Caco-2 (cell line): ENCODE measurements at regions not wholly inside any gene's neighbourhood (a gene's known extent, or its start where the extent isn't known, plus 50 kb on each side); places are given as distances from the start of the nearest gene placed in this dataset.

ENCODE experiments used
- BruUV-seq: library from RNA; stranded (reverse); fragments of 400-500 nt; replicated peaks from 2 replicates; lab custom pipeline; 2021; lab: Mats Ljungman, UMichigan
- CTCF ChIA-PET: fragments of 300-600 bp; sonication (Branson Sonifier 250); formaldehyde crosslinking; loops from one replicate; lab custom pipeline; 2022; ENCODE audit warnings: antibody characterized with exemption; lab: Charles Lee
- POLR2A ChIA-PET: fragments of 300-600 bp; sonication (Branson Sonifier 250); formaldehyde crosslinking; loops from one replicate; lab custom pipeline; 2022; ENCODE audit warnings: antibody characterized with exemption; lab: Charles Lee
- DNase-seq, 2 experiments: peaks; one replicate each; pipeline versions ENCODE4 v3.0.0 to v3.0.0-alpha.2; 2020 to 2022
- H3K27me3 ChIP-seq: replicated peaks from 2 replicates; pipeline ENCODE4 v1.6.0; 2011; ENCODE audit warnings: low read length; ENCODE audit not compliant: control insufficient read depth, insufficient read depth
- H3K36me3 ChIP-seq: 2 replicates; pipeline ENCODE4 v1.5.1; 2011; ENCODE audit warnings: low read length; ENCODE audit not compliant: control insufficient read depth, insufficient read depth
- H3K4me1 ChIP-seq: fragments of 250-450 bp; sonication (Bioruptor Pico); 2 replicates; pipeline ENCODE4 v1.5.1; 2020; ENCODE audit warnings: mild to moderate bottlenecking
- H3K4me3 ChIP-seq: 2 replicates; pipeline ENCODE4 v1.5.1; 2011; ENCODE audit warnings: low read depth, mild to moderate bottlenecking, control low read depth, low read length
- H3K9me3 ChIP-seq: fragments of 250-450 bp; sonication (Bioruptor Pico); 2 replicates; pipeline ENCODE4 v1.5.1; 2020; ENCODE audit warnings: mild to moderate bottlenecking, moderate library complexity
- H3K27ac Mint-ChIP-seq: one replicate; pipeline ENCODE4 v1.8.0; 2022; ENCODE audit warnings: mixed read lengths; ENCODE audit not compliant: unreplicated experiment
- H3K27me3 Mint-ChIP-seq: one replicate; pipeline ENCODE4 v1.8.0; 2022; ENCODE audit warnings: mixed read lengths; ENCODE audit not compliant: insufficient read depth, unreplicated experiment
- H3K36me3 Mint-ChIP-seq: one replicate; pipeline ENCODE4 v1.8.0; 2022; ENCODE audit warnings: mild to moderate bottlenecking, mixed read lengths; ENCODE audit not compliant: insufficient read depth, unreplicated experiment
- H3K4me1 Mint-ChIP-seq: one replicate; pipeline ENCODE4 v1.8.0; 2022; ENCODE audit warnings: low read depth, mixed read lengths; ENCODE audit not compliant: unreplicated experiment
- H3K4me3 Mint-ChIP-seq: one replicate; pipeline ENCODE4 v1.8.0; 2022; ENCODE audit warnings: mild to moderate bottlenecking, moderate library complexity, mixed read lengths; ENCODE audit not compliant: unreplicated experiment
- H3K9me3 Mint-ChIP-seq: one replicate; pipeline ENCODE4 v1.8.0; 2022; ENCODE audit warnings: mixed read lengths; ENCODE audit not compliant: unreplicated experiment
- CTCF ChIP-seq, 2 experiments: fragments of 200-600 bp in 1 of 2; IDR thresholded peaks; 1 replicate in 1 of 2; 2 replicates in 1 of 2; pipeline versions ENCODE4 v1.5.1 to v1.8.0; 2011 to 2022; ENCODE audit warnings: antibody characterized with exemption in 1 of 2, control low read depth in 1 of 2, inconsistent platforms in 1 of 2, low read depth in 1 of 2, low read length in 1 of 2, mild to moderate bottlenecking in 1 of 2, moderate library complexity in 1 of 2; ENCODE audit not compliant: insufficient read depth in 1 of 2, severe bottlenecking in 1 of 2, unreplicated experiment in 1 of 2
- intact Hi-C: fragments of 100-400 bp; cut with micrococcal nuclease; formaldehyde crosslinking; loops from one replicate; pipeline ENCODE4 v1.10.0; 2022; ENCODE audit not compliant: unreplicated experiment

- H3K27ac Mint-ChIP-seq, result peak overlapping the region; percentile 69
- ChIA-PET CTCF (no interaction called here), POLR2A (no interaction called here)
- no peaks in the 10 kb centered on the region for H3K36me3 ChIP-seq
- no peaks in the 10 kb centered on the region for H3K9me3 ChIP-seq
- no peaks in the 10 kb centered on the region for H3K27me3 Mint-ChIP-seq
- no peak overlapping the region for H3K4me3 ChIP-seq
- no peaks in the 10 kb centered on the region for H3K9me3 Mint-ChIP-seq
- no TSS peak for BruUV-seq
- intact Hi-C loops, result loop anchor here (5.0 kb wide), 1 partner anchor 78 kb away; no protein-coding TSS in a partner anchor
- DNase-seq, result no peak
- H3K4me1 Mint-ChIP-seq, result peaks cover 16% of the 10 kb centered on the region
- H3K36me3 Mint-ChIP-seq, result no peaks in the 10 kb centered on the region
- no peak overlapping the region for H3K4me3 Mint-ChIP-seq
- TF ChIP-seq CTCF (IDR thresholded peaks at IDR 0.05; ENCODE audit: insufficient read depth in 1 of 2, low read depth in 1 of 2, low read length in 1 of 2, severe bottlenecking in 1 of 2, unreplicated experiment in 1 of 2), result no peak
- no peaks in the 10 kb centered on the region for H3K27me3 ChIP-seq
- H3K4me1 ChIP-seq, result peaks cover 27% of the 10 kb centered on the region
Measured at GRCh38 chr4:24644983-24645764, 60.8 kb upstream of the DHX15 start.

- Histone ChIP-seq H3K27me3 (no peaks in the 10 kb centered on the region), H3K4me1 (peaks cover 27% of the 10 kb centered on the region), H3K9me3 (no peaks in the 10 kb centered on the region), H3K36me3 (no peaks in the 10 kb centered on the region), H3K4me3 (no peak overlapping the region)
- ChIA-PET CTCF (no interaction called here), POLR2A (no interaction called here)
- no TSS peak for BruUV-seq
- no peak for DNase-seq
- TF ChIP-seq CTCF (IDR thresholded peaks at IDR 0.05; ENCODE audit: insufficient read depth in 1 of 2, low read depth in 1 of 2, low read length in 1 of 2, severe bottlenecking in 1 of 2, unreplicated experiment in 1 of 2), result no peak
- no peak overlapping the region for H3K4me3 Mint-ChIP-seq
- H3K36me3 Mint-ChIP-seq, result no peaks in the 10 kb centered on the region
- H3K9me3 Mint-ChIP-seq, result no peaks in the 10 kb centered on the region
- H3K27me3 Mint-ChIP-seq, result no peaks in the 10 kb centered on the region
- intact Hi-C loops, result no loop called here
- H3K27ac Mint-ChIP-seq, result peak overlapping the region; percentile 69
- peaks cover 16% of the 10 kb centered on the region for H3K4me1 Mint-ChIP-seq
Measured at GRCh38 chr4:24645765-24646550, 61.6 kb upstream of the DHX15 start.

- POLR2A ChIA-PET, result no interaction called here
- H3K4me1 Mint-ChIP-seq, result peaks cover 16% of the 10 kb centered on the region
- no peak overlapping the region for H3K4me3 Mint-ChIP-seq
Measured at GRCh38 chr4:24646798-24647460, 62.6 kb upstream of the DHX15 start.

More at GRCh38 chr4:24646798-24647460, 62.6 kb upstream of the DHX15 start:
- Histone ChIP-seq H3K4me1 (peaks cover 25% of the 10 kb centered on the region), H3K36me3 (no peaks in the 10 kb centered on the region), H3K4me3 (no peak overlapping the region), H3K27me3 (no peaks in the 10 kb centered on the region), H3K9me3 (no peaks in the 10 kb centered on the region)
- BruUV-seq, result no TSS peak
- no peak for TF ChIP-seq CTCF (IDR thresholded peaks at IDR 0.05; ENCODE audit: insufficient read depth in 1 of 2, low read depth in 1 of 2, low read length in 1 of 2, severe bottlenecking in 1 of 2, unreplicated experiment in 1 of 2)
- intact Hi-C loops, result no loop called here
- Mint-ChIP-seq H3K27me3 (no peaks in the 10 kb centered on the region), H3K36me3 (no peaks in the 10 kb centered on the region), H3K27ac (no peak overlapping the region), H3K9me3 (no peaks in the 10 kb centered on the region)
- CTCF ChIA-PET, result no interaction called here
- no peak for DNase-seq
